Vagina (tissue), 2 donors: ENCODE measurements at regions not wholly inside any gene's neighbourhood (a gene's known extent, or its start where the extent isn't known, plus 50 kb on each side); places are given as distances from the start of the nearest gene placed in this dataset.
"Not testable (repeated sequence)": the region's sequence is repeated elsewhere in the genome, so short reads cannot be mapped to it uniquely, and the experiment has no call there.

Experiments used
- DNase-seq, 2 donors: peaks; one replicate each; pipeline ENCODE4 v3.0.0-alpha.2; 2017; ENCODE audit errors: extremely low spot score in 2 of 2
- H3K27ac ChIP-seq: fragments of 200-600 bp; sonication (generic); one replicate; pipeline ENCODE4 v1.5.1; 2019
- H3K27me3 ChIP-seq: fragments of 200-600 bp; sonication (generic); one replicate; pipeline ENCODE4 v1.5.1; 2019
- H3K36me3 ChIP-seq, 2 donors: fragments of 200-600 bp; sonication (generic); one replicate each; pipeline ENCODE4 v1.5.1; 2017 to 2019
- H3K4me1 ChIP-seq: fragments of 200-600 bp; sonication (generic); one replicate; pipeline ENCODE4 v1.5.1; 2019
- H3K4me3 ChIP-seq, 2 donors: fragments of 200-600 bp; sonication (generic); 1 replicate in 1 of 2; 2 replicates in 1 of 2; pipeline ENCODE4 v1.5.1; 2016 to 2019
- H3K9me3 ChIP-seq: fragments of 200-600 bp; sonication (generic); one replicate; pipeline ENCODE4 v1.5.1; 2019
- CTCF ChIP-seq, 3 experiments: fragments of 450-650 bp in 2 of 3; fragments of 200-600 bp in 1 of 3; sonication (generic) in 1 of 3; IDR thresholded peaks; one replicate each; pipeline ENCODE4 v1.5.1; 2017 to 2019; ENCODE audit warnings: antibody characterized with exemption in 3 of 3, mild to moderate bottlenecking in 2 of 3, moderate library complexity in 2 of 3
- POLR2A ChIP-seq, 2 donors: fragments of 450-650 bp; IDR thresholded peaks; one replicate each; pipeline ENCODE4 v1.6.1; 2017; ENCODE audit warnings: antibody characterized with exemption in 2 of 2, mild to moderate bottlenecking in 2 of 2, moderate library complexity in 2 of 2
- POLR2AphosphoS5 ChIP-seq, 2 donors: sonication (generic); formaldehyde crosslinking; IDR thresholded peaks; one replicate each; pipeline ENCODE4 v1.9.0; 2017; ENCODE audit warnings: antibody characterized with exemption in 2 of 2, mild to moderate bottlenecking in 2 of 2, low read depth in 1 of 2; ENCODE audit not compliant: insufficient read depth in 1 of 2
- intact Hi-C: fragments of 100-400 bp; cut with DNase I; formaldehyde crosslinking; loops from one replicate; pipeline ENCODE4 v1.15.1; 2023

- no peaks in the 10 kb centered on the region for H3K4me1 ChIP-seq
- H3K4me3 ChIP-seq: no peak overlapping the region
- no peaks in the 10 kb centered on the region for H3K27me3 ChIP-seq
- DNase-seq: no peak
- no peak for TF ChIP-seq POLR2AphosphoS5 (IDR thresholded peaks at IDR 0.05; ENCODE audit: insufficient read depth in 1 of 2, low read depth in 1 of 2)
- no peak for TF ChIP-seq POLR2A (IDR thresholded peaks at IDR 0.05)
- no peak for TF ChIP-seq CTCF (IDR thresholded peaks at IDR 0.05)
- H3K27ac ChIP-seq: no peak overlapping the region
- no peaks in the 10 kb centered on the region for H3K9me3 ChIP-seq
- intact Hi-C loops: no loop called here
- no peaks in the 10 kb centered on the region for H3K36me3 ChIP-seq
These were observed 609.2 kb downstream of the PSAT1 start for GRCh38 chr9:78905986-78906755.

- no peaks in the 10 kb centered on the region for H3K4me1 ChIP-seq
- H3K4me3 ChIP-seq: no peak overlapping the region
- intact Hi-C loops: no loop called here
- H3K36me3 ChIP-seq: no peaks in the 10 kb centered on the region
- TF ChIP-seq CTCF (IDR thresholded peaks at IDR 0.05) (no peak), POLR2AphosphoS5 (IDR thresholded peaks at IDR 0.05; ENCODE audit: insufficient read depth in 1 of 2, low read depth in 1 of 2) (no peak), POLR2A (IDR thresholded peaks at IDR 0.05) (no peak)
- DNase-seq: no peak
- no peak overlapping the region for H3K27ac ChIP-seq
- no peaks in the 10 kb centered on the region for H3K27me3 ChIP-seq
- no peaks in the 10 kb centered on the region for H3K9me3 ChIP-seq
These were observed 612.6 kb downstream of the PSAT1 start for GRCh38 chr9:78909566-78909965.

GRCh38 chr9:78916884-78917283 lies 620.0 kb downstream of the PSAT1 start:
- H3K27me3 ChIP-seq, intact Hi-C loops, DNase-seq, H3K36me3 ChIP-seq, H3K27ac ChIP-seq, H3K4me1 ChIP-seq, H3K9me3 ChIP-seq, H3K4me3 ChIP-seq: not testable (repeated sequence)

GRCh38 chr9:78918976-78919375 lies 622.1 kb downstream of the PSAT1 start:
- TF ChIP-seq CTCF (IDR thresholded peaks at IDR 0.05) (no peak), POLR2A (IDR thresholded peaks at IDR 0.05) (no peak), POLR2AphosphoS5 (IDR thresholded peaks at IDR 0.05; ENCODE audit: insufficient read depth in 1 of 2, low read depth in 1 of 2) (no peak)
- intact Hi-C loops: no loop called here
- no peaks in the 10 kb centered on the region for H3K9me3 ChIP-seq
- no peaks in the 10 kb centered on the region for H3K36me3 ChIP-seq
- H3K4me3 ChIP-seq: no peak overlapping the region
- no peaks in the 10 kb centered on the region for H3K4me1 ChIP-seq
- no peak overlapping the region for H3K27ac ChIP-seq
- no peak for DNase-seq
- H3K27me3 ChIP-seq: no peaks in the 10 kb centered on the region

- H3K27ac ChIP-seq: no peak overlapping the region
- H3K4me3 ChIP-seq: no peak overlapping the region
- intact Hi-C loops: no loop called here
- H3K4me1 ChIP-seq: no peaks in the 10 kb centered on the region
- TF ChIP-seq POLR2AphosphoS5 (IDR thresholded peaks at IDR 0.05; ENCODE audit: insufficient read depth in 1 of 2, low read depth in 1 of 2): no peak
- TF ChIP-seq CTCF (IDR thresholded peaks at IDR 0.05): no peak
- no peak for TF ChIP-seq POLR2A (IDR thresholded peaks at IDR 0.05)
- no peaks in the 10 kb centered on the region for H3K36me3 ChIP-seq
- DNase-seq: no peak
- no peaks in the 10 kb centered on the region for H3K27me3 ChIP-seq
- no peaks in the 10 kb centered on the region for H3K9me3 ChIP-seq
These were observed 622.8 kb downstream of the PSAT1 start for GRCh38 chr9:78919701-78920100.
